ENCODE measurements at regions not wholly inside any gene's neighbourhood (a gene's known extent, or its start where the extent isn't known, plus 50 kb on each side); places are given as distances from the start of the nearest gene placed in this dataset.
"Not testable (repeated sequence)": the region's sequence is repeated elsewhere in the genome, so short reads cannot be mapped to it uniquely, and the experiment has no call there.

DNA sequence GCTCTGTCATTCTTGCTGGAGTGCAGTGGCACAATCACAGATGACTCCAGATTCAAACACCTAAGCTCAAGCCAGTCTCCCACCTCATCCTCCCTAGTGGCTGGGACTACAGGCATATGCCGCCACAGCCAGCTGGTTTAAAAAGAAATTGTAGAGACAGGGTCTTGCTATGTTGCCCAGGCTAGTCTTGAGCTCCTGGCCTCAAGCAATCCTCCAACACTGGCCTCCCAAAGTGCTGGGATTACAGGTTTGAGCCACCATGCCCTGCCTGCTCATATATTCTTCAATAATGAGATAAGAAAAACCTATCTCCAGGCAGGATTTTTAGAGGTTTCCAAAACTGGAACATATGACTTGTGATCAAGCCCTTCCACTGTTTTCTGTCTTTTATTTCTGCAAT is 321.4 kb downstream of the CACNA1B start:
- TF ChIP-seq, protein P1, sequence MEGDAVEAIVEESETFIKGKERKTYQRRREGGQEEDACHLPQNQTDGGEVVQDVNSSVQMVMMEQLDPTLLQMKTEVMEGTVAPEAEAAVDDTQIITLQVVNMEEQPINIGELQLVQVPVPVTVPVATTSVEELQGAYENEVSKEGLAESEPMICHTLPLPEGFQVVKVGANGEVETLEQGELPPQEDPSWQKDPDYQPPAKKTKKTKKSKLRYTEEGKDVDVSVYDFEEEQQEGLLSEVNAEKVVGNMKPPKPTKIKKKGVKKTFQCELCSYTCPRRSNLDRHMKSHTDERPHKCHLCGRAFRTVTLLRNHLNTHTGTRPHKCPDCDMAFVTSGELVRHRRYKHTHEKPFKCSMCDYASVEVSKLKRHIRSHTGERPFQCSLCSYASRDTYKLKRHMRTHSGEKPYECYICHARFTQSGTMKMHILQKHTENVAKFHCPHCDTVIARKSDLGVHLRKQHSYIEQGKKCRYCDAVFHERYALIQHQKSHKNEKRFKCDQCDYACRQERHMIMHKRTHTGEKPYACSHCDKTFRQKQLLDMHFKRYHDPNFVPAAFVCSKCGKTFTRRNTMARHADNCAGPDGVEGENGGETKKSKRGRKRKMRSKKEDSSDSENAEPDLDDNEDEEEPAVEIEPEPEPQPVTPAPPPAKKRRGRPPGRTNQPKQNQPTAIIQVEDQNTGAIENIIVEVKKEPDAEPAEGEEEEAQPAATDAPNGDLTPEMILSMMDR (conservative IDR thresholded peaks at IDR 0.05; ENCODE audit: low read depth, low read length), result not testable (repeated sequence)
- not testable (repeated sequence) for TF ChIP-seq RCOR1 (IDR thresholded peaks at IDR 0.05; ENCODE audit: insufficient replicate concordance, low read length); POLR2A (IDR thresholded peaks at IDR 0.05; ENCODE audit: low read depth, low read length); RFX5 (IDR thresholded peaks at IDR 0.05; ENCODE audit: low read depth, low read length); CHD1 (IDR thresholded peaks at IDR 0.05; ENCODE audit: low read depth, low read length); CEBPB (IDR thresholded peaks at IDR 0.05; ENCODE audit: low read depth, low read length); NFE2L2 (IDR thresholded peaks at IDR 0.05; ENCODE audit: low read depth, low read length); MAZ (IDR thresholded peaks at IDR 0.05; ENCODE audit: borderline replicate concordance, low read depth, low read length); MXI1 (IDR thresholded peaks at IDR 0.05; ENCODE audit: borderline replicate concordance, low read depth, low read length); FOS (IDR thresholded peaks at IDR 0.05; ENCODE audit: low read depth, low read length); RAD21 (IDR thresholded peaks at IDR 0.05; ENCODE audit: low read length)

Data from IMR-90 (cell line).